Glomerular visceral epithelial cell (primary cell): ENCODE measurements at regions not wholly inside any gene's neighbourhood (a gene's known extent, or its start where the extent isn't known, plus 50 kb on each side); places are given as distances from the start of the nearest gene placed in this dataset.

Source experiments
- DNase-seq: peaks from one replicate; pipeline ENCODE4 v3.0.0-alpha.2; 2016; ENCODE audit errors: extremely low spot score

GRCh38 chr15:95898761-95899160 is 431.7 kb upstream of the NR2F2 start:
- DNase-seq: no peak

GRCh38 chr15:95901271-95901670 is 429.2 kb upstream of the NR2F2 start:
- no peak for DNase-seq

GRCh38 chr15:95902606-95903005 is 427.9 kb upstream of the NR2F2 start:
- no peak for DNase-seq

- DNase-seq: no peak
Measured at GRCh38 chr15:95903352-95903751, 427.1 kb upstream of the NR2F2 start.

DNA sequence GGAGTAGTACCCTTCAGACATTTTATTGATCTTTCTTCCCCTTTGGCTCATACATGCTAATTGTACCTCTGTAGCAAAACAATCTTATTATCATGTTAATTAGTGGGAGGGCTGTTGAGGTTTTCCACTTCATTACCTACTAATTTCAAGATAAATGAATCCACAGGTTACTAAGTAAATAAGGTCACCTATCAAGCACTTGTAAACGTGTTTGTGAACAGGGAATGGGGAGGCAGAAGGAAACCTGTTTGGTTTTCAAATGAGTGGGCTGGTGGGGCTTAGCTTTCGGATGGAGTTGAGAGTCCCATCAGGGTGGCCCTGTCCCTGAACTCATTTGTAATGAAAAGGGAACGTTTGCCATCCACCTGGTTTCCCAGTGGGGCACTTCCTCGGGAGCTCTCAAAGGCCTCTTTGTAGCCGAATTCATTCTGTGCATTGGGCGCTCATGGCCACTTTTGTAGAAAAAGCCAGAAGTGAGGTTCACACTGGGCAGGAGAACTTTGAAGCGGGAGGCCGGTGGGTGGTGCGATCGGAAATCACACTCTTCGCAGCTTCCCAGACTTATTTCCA is 419.8 kb upstream of the NR2F2 start:
- no peak for DNase-seq

GRCh38 chr15:95911570-95912279 is 418.8 kb upstream of the NR2F2 start:
- DNase-seq: no peak

GRCh38 chr15:95912280-95912625 is 418.2 kb upstream of the NR2F2 start:
- no peak for DNase-seq

- no peak for DNase-seq
Measured at GRCh38 chr15:95912728-95913127, 417.8 kb upstream of the NR2F2 start.

DNA sequence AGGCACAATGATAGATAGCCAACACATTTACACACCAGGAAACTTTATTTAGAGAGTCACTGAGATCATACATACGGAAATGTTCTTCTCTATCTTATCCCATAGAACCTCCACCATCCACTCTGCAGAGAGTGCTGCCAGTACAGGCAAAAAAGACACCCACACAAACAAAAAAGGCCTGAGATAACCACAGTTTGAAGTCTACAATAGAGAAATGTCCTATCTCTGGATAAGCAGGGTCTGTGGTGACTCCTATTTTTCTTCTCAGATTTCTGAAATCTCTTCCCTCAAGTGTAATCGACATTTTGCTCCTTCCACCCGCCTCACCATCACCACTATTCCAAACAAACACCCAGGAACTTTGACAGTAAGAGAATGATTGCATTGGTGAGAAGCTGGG is 413.9 kb upstream of the NR2F2 start:
- no peak for DNase-seq

GRCh38 chr15:95918525-95918924 is 412.0 kb upstream of the NR2F2 start:
- no peak for DNase-seq

DNA sequence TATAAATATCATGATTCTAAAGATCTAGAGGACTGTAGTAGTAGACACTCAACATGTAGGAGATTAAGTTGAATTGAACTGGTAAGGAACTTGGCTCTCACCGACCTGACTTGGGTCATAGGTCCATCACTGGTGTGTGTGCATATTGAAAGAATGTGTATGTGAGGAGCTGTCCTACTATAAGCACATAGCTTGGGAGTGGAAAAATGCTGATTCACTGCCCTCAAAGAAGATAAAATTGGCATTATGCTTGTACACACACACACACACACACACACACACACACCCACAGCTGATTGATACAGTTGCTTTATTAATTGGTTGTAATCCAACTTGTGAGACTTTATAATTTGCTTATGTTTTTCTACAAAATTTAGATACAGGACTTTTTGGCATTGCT is 411.0 kb upstream of the NR2F2 start:
- DNase-seq: no peak

DNA sequence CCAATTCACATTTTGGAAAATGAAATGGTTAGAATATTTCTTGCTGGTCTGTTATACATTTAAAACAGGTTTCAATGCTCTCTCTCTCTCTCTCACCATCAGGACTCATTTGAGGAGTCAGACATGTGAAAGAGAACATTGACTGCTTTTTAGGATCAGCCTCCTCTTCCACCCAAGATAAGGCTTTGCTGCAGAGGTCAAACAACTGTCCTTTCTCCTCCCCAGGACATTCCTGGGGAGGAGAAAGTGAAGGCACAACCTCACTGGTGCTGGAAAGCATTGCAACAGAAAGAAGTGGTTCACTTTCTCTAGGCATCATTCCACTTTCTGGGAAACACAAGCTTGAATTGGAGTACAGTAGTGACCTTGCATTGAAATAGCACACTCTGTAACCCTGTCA is 409.1 kb upstream of the NR2F2 start:
- DNase-seq: no peak

DNA sequence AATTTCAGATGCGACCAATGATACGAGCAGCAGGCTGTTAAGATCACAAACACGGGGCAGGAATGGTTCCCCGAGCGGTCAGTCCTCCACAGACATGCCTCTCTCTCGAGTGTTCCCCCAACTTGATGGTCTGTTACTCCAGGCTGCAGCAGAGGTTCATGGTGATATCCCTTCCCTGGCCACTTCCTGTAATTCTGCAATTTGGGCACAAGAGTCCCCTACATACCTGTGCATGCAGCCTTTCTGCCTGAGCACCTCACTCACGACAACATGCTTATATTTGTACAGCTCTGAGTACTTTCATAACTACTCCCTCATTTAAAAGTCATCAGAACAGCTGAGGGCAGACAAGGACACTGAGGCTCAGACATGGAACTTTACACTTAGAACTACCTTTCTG is 408.1 kb upstream of the NR2F2 start:
- peak; percentile 12 for DNase-seq

DNA sequence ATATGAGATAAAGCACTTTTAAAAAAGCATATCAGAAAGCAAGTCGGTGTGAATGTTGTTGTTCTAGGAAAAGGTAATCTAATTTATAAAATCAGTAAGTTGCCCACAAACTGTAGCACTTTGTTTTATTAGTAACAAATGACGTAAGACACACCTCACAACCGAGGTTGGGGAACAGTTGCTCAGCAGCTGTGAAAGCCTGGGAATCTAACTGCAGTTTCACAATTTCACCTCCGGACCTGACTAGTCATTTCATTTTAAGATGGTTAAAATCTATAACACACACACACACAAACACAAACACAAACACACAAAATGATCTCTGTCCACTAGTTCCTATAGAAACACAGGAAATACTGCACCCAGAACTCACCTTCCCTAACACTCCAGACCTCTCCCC is 406.7 kb upstream of the NR2F2 start:
- no peak for DNase-seq

GRCh38 chr15:95928822-95929221 is 401.7 kb upstream of the NR2F2 start:
- DNase-seq: no peak

DNA sequence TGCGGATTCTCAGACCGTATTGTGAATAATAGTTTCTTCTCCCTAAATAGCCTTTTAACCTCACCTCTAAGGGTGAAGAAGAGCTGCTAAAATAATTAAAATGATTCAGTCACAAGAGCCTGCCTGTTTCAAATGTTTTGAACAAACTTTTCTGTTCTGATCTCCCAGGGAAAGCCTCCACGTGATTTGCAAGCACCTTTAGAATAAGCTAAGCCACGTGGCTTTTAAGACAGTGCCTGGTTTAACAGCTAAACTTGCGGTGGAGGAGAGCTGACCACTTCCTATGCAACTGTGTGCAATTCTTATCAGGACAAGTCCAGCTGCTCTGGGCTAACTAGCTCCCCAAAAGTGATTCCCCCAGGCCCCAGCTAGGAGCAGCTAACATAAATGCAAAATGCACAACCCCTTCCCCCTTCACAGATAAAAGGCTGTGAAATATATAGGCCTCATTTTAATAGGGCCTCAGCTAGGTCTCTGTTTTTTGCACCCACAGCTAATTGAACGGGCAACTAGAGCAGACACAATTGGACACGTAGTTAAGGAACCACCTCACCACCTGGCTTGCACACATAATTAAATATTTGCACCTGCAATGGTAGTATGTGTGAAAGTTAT is 401.2 kb upstream of the NR2F2 start:
- peak; percentile 65 for DNase-seq

- DNase-seq: no peak
Measured at GRCh38 chr15:95930659-95931375, 399.7 kb upstream of the NR2F2 start.

DNA sequence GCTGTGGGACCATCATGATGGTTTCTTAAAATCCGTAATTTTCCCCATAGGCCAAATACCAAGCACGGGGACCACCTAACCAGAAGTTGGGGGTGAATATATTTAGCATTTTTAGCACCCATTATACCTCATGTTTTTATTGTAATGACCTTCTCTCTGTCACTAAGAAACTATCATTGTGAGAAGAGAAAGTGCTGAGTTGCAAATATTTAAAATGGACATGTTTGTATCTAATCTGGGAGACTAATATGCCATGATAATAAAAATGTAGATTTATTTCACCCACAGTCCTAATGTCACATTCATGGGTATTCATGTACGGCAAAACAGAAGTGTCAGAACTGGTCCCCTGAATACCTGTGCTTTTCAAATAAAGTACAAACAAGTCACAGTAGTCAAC is 398.9 kb upstream of the NR2F2 start:
- no peak for DNase-seq

DNA sequence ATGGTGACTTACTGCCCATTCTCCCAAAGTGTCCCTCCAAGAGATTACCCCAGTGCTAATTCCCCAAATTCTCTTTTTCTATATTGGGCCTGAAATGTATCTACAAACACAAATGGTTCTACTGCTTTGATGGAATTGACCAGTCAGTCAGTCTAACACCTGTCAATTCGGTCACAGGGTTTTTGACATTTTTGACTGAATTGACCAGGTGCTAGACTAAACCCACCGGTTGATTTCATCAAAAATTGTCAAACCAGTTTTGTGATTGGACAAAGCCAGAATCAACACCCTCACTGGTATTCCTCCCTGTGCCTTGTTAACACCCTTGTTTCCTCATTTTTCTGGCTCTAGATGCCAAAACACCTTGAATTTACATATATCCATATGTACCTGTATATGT is 398.4 kb upstream of the NR2F2 start:
- no peak for DNase-seq

- peak; percentile 92 for DNase-seq
Measured at GRCh38 chr15:95932676-95933075, 397.8 kb upstream of the NR2F2 start.

DNA sequence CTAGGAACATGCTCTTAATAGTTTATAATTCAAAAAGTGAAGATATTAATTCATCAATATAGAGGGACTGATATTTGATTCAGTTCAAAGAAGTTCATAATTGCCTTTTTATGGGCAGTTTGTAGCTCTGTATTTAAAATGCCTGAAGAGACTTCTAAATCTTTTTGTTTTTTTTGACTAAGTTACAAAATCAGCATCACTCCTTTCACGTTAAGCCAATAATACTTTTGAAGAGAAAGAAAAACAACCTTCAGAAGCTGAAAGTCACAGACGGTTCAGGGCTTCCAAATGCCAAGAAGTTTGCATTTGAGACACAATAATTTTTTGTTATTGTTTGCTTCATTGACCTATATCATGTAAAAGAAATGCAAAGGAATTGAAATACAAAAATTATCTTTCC is 394.6 kb upstream of the NR2F2 start:
- no peak for DNase-seq

- DNase-seq: no peak
Measured at GRCh38 chr15:95937128-95937528, 393.4 kb upstream of the NR2F2 start.

DNA sequence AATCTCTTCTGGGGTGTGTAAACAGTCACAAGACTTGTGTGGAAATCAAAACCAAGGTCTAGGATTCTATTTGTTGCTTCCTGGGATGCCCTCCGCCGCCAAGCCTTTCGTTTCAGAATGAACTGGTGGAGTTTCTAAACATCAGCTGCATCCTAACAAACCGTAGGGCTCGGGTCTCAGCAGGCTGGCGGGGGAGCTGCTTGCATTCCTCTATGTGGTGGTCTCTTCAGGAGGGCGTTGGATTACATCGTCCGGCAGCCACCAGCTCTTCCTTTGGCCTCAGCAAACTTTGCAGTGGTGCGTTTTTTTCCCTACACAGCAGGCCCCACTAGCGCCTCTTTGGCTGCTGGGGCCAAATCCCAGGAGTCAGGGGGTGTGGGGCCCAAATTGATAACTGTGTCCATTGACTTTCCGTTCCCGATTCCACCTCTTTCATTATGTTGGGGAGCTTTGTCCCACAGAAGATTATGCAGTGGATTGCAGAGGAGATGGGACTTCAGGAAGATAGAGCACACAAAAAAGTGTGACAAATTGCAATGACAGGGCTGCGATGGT is 390.0 kb upstream of the NR2F2 start:
- DNase-seq: no peak
